ENCODE measurements at regions not wholly inside any gene's neighbourhood (a gene's known extent, or its start where the extent isn't known, plus 50 kb on each side); places are given as distances from the start of the nearest gene placed in this dataset.

- no peak for TF ChIP-seq CTCF (IDR thresholded peaks at IDR 0.05; ENCODE audit: insufficient read depth, low read length)
- TF ChIP-seq REST (IDR thresholded peaks at IDR 0.05; ENCODE audit: insufficient replicate concordance, low read depth) = no peak
- no peak for TF ChIP-seq POLR2AphosphoS5 (IDR thresholded peaks at IDR 0.05; ENCODE audit: low read depth)
Measured at GRCh38 chr18:1624612-1625011, 719.9 kb downstream of the ADCYAP1 start.

All from HL-60 (cell line).